Gastroesophageal sphincter (tissue), 3 donors: ENCODE measurements at regions not wholly inside any gene's neighbourhood (a gene's known extent, or its start where the extent isn't known, plus 50 kb on each side); places are given as distances from the start of the nearest gene placed in this dataset.

ENCODE experiments used
- CTCF ChIP-seq, 4 experiments: fragments of 200-600 bp in 2 of 4; fragments of 450-650 bp in 2 of 4; sonication (generic) in 1 of 4; IDR thresholded peaks; one replicate each; pipeline ENCODE4 v1.5.1; 2017 to 2019; ENCODE audit warnings: antibody characterized with exemption in 4 of 4, mild to moderate bottlenecking in 2 of 4, moderate library complexity in 2 of 4
- POLR2A ChIP-seq, 2 donors: fragments of 450-650 bp; IDR thresholded peaks; one replicate each; pipeline ENCODE4 v1.6.1; 2017; ENCODE audit warnings: antibody characterized with exemption in 2 of 2, mild to moderate bottlenecking in 2 of 2, moderate library complexity in 1 of 2

DNA sequence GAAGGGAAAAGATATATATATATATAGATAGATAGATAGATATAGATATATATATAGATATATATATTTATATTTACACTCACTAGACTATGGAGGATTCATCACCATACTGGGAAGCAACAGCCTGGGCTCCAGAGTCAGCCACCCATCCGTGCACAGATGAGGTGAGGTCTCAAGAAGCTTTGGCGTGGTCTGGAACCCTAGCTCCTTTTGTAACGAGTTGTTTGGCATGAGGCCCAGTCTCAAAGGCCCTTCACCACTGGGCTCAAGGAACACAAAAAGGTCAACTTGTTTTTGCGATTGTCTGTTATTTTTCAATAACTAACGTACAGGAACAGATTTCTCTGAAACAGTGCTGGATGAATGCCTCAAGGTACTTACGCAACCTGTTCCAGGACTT is 448.7 kb downstream of the CMPK2 start:
- no peak for TF ChIP-seq CTCF (IDR thresholded peaks at IDR 0.05)
- no peak for TF ChIP-seq POLR2A (IDR thresholded peaks at IDR 0.05)
